IMR-90 (cell line): ENCODE measurements at regions not wholly inside any gene's neighbourhood (a gene's known extent, or its start where the extent isn't known, plus 50 kb on each side); places are given as distances from the start of the nearest gene placed in this dataset.

Source experiments
- ATAC-seq: fragments of 200-7000 bp; cut with Tn5 transposase; 2 replicates; pipeline ENCODE4 v1.9.1; 2020; ENCODE audit warnings: low read depth, mild to moderate bottlenecking, moderate library complexity
- BruUV-seq: library from RNA; stranded (reverse); fragments of 400-500 nt; replicated peaks from 2 replicates; lab custom pipeline; 2021; lab: Mats Ljungman, UMichigan
- CTCF ChIA-PET: fragments of 300-600 bp; formaldehyde crosslinking; extraction: SDS; loops from one replicate; lab custom pipeline; 2021; ENCODE audit warnings: antibody characterized with exemption; lab: Yijun Ruan, JAX
- POLR2A ChIA-PET: fragments of 300-600 bp; sonication (Branson Sonifier 250); formaldehyde crosslinking; loops from one replicate; lab custom pipeline; 2022; ENCODE audit warnings: antibody characterized with exemption; ENCODE audit not compliant: unreplicated experiment; lab: Charles Lee
- DNase-seq: peaks from one replicate; pipeline ENCODE4 v3.0.0; 2013
- H2AFZ ChIP-seq: replicated peaks from 2 replicates; pipeline ENCODE3; 2013; ENCODE audit warnings: low read length, mild to moderate bottlenecking; ENCODE audit not compliant: poor library complexity
- H2AK5ac ChIP-seq: 2 replicates; pipeline ENCODE4 v1.6.1; 2013; ENCODE audit warnings: low read depth, low read length, inconsistent platforms
- H2AK9ac ChIP-seq: replicated peaks from 2 replicates; pipeline ENCODE3; 2013; ENCODE audit warnings: mild to moderate bottlenecking, low read depth, low read length, moderate library complexity; ENCODE audit not compliant: poor library complexity
- H2BK120ac ChIP-seq: 2 replicates; pipeline ENCODE4 v1.6.1; 2013; ENCODE audit warnings: low read depth, low read length, inconsistent platforms
- H2BK15ac ChIP-seq: 3 replicates; pipeline ENCODE4 v1.6.1; 2013; ENCODE audit warnings: low read depth, low read length, inconsistent platforms
- H2BK20ac ChIP-seq: 2 replicates; pipeline ENCODE4 v1.6.1; 2013; ENCODE audit warnings: low read depth, mild to moderate bottlenecking, inconsistent platforms, low read length, moderate library complexity
- H2BK5ac ChIP-seq: 2 replicates; pipeline ENCODE4 v1.6.1; 2013; ENCODE audit warnings: mild to moderate bottlenecking, low read depth, low read length, inconsistent platforms; ENCODE audit not compliant: poor library complexity, severe bottlenecking
- H3K14ac ChIP-seq: replicated peaks from 2 replicates; pipeline ENCODE4 v1.6.1; 2013; ENCODE audit warnings: low read depth, low read length, inconsistent platforms
- H3K18ac ChIP-seq: 2 replicates; pipeline ENCODE4 v1.6.1; 2013; ENCODE audit warnings: low read depth, low read length, control low read depth
- H3K23ac ChIP-seq: 2 replicates; pipeline ENCODE4 v1.6.1; 2013; ENCODE audit warnings: low read depth, low read length, inconsistent platforms
- H3K27ac ChIP-seq: 2 replicates; pipeline ENCODE4 v1.5.1; 2013; ENCODE audit warnings: mild to moderate bottlenecking, control low read depth, low read length; ENCODE audit not compliant: insufficient read depth
- H3K27me3 ChIP-seq: 2 replicates; pipeline ENCODE4 v1.6.1; 2013; ENCODE audit warnings: low read length; ENCODE audit not compliant: control insufficient read depth, insufficient read depth
- H3K36me3 ChIP-seq: 2 replicates; pipeline ENCODE4 v1.6.1; 2013; ENCODE audit warnings: low read length, mixed read lengths; ENCODE audit not compliant: control insufficient read depth, insufficient read depth
- H3K4ac ChIP-seq: 2 replicates; pipeline ENCODE4 v1.6.1; 2013; ENCODE audit warnings: low read depth, low read length, inconsistent platforms
- H3K4me1 ChIP-seq: 2 replicates; pipeline ENCODE4 v1.6.1; 2013; ENCODE audit warnings: low read length, mixed read lengths; ENCODE audit not compliant: control insufficient read depth, insufficient read depth
- H3K4me2 ChIP-seq: 2 replicates; pipeline ENCODE4 v1.6.1; 2013; ENCODE audit warnings: low read depth, mild to moderate bottlenecking, control low read depth, low read length, moderate library complexity
- H3K4me3 ChIP-seq: 2 replicates; pipeline ENCODE4 v1.5.1; 2013; ENCODE audit warnings: low read depth, mild to moderate bottlenecking, control low read depth, low read length, moderate library complexity; ENCODE audit not compliant: insufficient read depth
- H3K56ac ChIP-seq: 2 replicates; pipeline ENCODE4 v1.6.1; 2013; ENCODE audit warnings: low read length, inconsistent platforms; ENCODE audit not compliant: insufficient read depth; ENCODE audit errors: extremely low read depth
- H3K79me1 ChIP-seq, 2 experiments: 2 replicates each; pipeline ENCODE4 v1.6.1; 2013; ENCODE audit warnings: low read length in 2 of 2, inconsistent platforms in 1 of 2, low read depth in 1 of 2
- H3K9ac ChIP-seq: 2 replicates; pipeline ENCODE4 v1.6.1; 2013; ENCODE audit warnings: low read depth, low read length, control low read depth
- H3K9me1 ChIP-seq: 2 replicates; pipeline ENCODE4 v1.6.1; 2013; ENCODE audit warnings: low read length, inconsistent platforms; ENCODE audit not compliant: insufficient read depth
- H3K9me3 ChIP-seq: 2 replicates; pipeline ENCODE4 v1.6.1; 2013; ENCODE audit warnings: low read length; ENCODE audit not compliant: control insufficient read depth, insufficient read depth
- H4K20me1 ChIP-seq: 2 replicates; pipeline ENCODE4 v1.6.1; 2013; ENCODE audit warnings: low read length, inconsistent platforms; ENCODE audit not compliant: insufficient read depth
- H4K5ac ChIP-seq: 2 replicates; pipeline ENCODE4 v1.6.1; 2013; ENCODE audit warnings: mild to moderate bottlenecking, low read depth, low read length, control low read depth
- H4K8ac ChIP-seq, 2 experiments: 2 replicates each; pipeline ENCODE4 v1.6.1; 2013; ENCODE audit warnings: low read depth in 2 of 2, low read length in 2 of 2, control low read depth in 1 of 2, inconsistent platforms in 1 of 2
- H4K91ac ChIP-seq: 2 replicates; pipeline ENCODE4 v1.6.1; 2013; ENCODE audit warnings: low read depth, low read length, inconsistent platforms; ENCODE audit not compliant: insufficient read depth
- CEBPB ChIP-seq: IDR thresholded peaks from 2 replicates; pipeline ENCODE4 v1.6.1; 2012; ENCODE audit warnings: low read depth, low read length, improper control_type of control experiment
- MXI1 ChIP-seq: IDR thresholded peaks from 2 replicates; pipeline ENCODE4 v1.6.1; 2012; ENCODE audit warnings: low read depth, mild to moderate bottlenecking, low read length, moderate library complexity, borderline replicate concordance
- WGBS, 2 experiments: methylation state at CpG; one replicate each; pipeline versions ENCODE4 v1.1.5 to v1.1.7; 2013; ENCODE audit warnings: missing lambda C conversion rate in 2 of 2; ENCODE audit not compliant: insufficient read length in 1 of 2; ENCODE audit errors: extremely low coverage in 2 of 2; 5-methylcytosine and 5-hydroxymethylcytosine counted together
- dilution Hi-C: fragments of 300-500 bp; cut with HindIII; formaldehyde crosslinking; loops from one replicate; pipeline ENCODE4 v1.14.3; 2018; ENCODE audit warnings: low sequenced_read_pairs; ENCODE audit not compliant: unreplicated experiment
- in situ Hi-C: fragments of 300-500 bp; cut with MboI; formaldehyde crosslinking; loops from 3 replicates; pipeline ENCODE4 v1.14.3; 2019; ENCODE audit warnings: low sequenced_read_pairs, inconsistent platforms, mixed read lengths
- intact Hi-C: fragments of 100-400 bp; cut with micrococcal nuclease; formaldehyde crosslinking; loops from 2 replicates; pipeline ENCODE4 v1.10.0; 2022

DNA sequence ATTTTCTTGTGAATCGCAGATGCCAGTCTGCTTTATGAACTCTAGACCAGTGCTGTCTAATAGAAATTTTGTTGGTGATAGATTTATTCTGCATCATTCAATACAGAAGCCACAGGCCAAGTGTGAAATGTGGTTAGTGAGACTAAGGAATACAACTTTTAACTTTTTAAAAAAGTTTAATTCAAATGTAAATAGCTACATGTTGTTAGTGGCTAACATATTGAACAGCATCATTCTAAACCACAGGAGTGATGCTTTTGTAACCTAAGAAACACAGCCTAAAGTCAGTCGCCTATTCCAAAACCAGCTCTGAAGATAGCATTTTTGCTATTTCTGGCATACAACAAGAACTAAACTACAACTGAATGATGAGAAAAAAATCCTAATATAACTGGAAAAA lies 164.8 kb upstream of the CBLB start:
- Histone ChIP-seq H3K18ac (no peak overlapping the region), H3K27ac (no peak overlapping the region), H3K27me3 (no peaks in the 10 kb centered on the region), H2AFZ (no peak overlapping the region), H2BK15ac (no peak overlapping the region), H3K9me3 (no peaks in the 10 kb centered on the region), H3K4me3 (no peak overlapping the region), H3K56ac (no peak overlapping the region), H2AK5ac (no peak overlapping the region), H3K9me1 (no peaks in the 10 kb centered on the region), H4K20me1 (no peaks in the 10 kb centered on the region), H2AK9ac (no peak overlapping the region), H3K4me1 (no peaks in the 10 kb centered on the region; the same call in 1 of the 2 replicates), H3K14ac (no peak overlapping the region), H4K8ac (no peak overlapping the region), H3K36me3 (no peaks in the 10 kb centered on the region), H2BK20ac (no peak overlapping the region), H4K91ac (no peak overlapping the region), H2BK120ac (no peak overlapping the region), H4K5ac (no peak overlapping the region), H2BK5ac (no peak overlapping the region), H3K4me2 (no peak overlapping the region), H3K79me1 (no peaks in the 10 kb centered on the region), H3K23ac (no peak overlapping the region), H3K4ac (no peak overlapping the region), H3K9ac (no peak overlapping the region)
- ATAC-seq (no peak), DNase-seq (no peak)
- ChIA-PET POLR2A (no interaction called here), CTCF (no interaction called here)
- intact Hi-C loops (no loop called here), dilution Hi-C loops (no loop called here), in situ Hi-C loops (no loop called here)
- TF ChIP-seq CEBPB (no peak), MXI1 (no peak)
- BruUV-seq = no TSS peak
- no CpG with 5 or more reads among the region's 2 CpGs for WGBS, 2 experiments
